ENCODE measurements at regions not wholly inside any gene's neighbourhood (a gene's known extent, or its start where the extent isn't known, plus 50 kb on each side); places are given as distances from the start of the nearest gene placed in this dataset.

- peak; percentile 43 to 73 (median 67) for DNase-seq
- no peak for ATAC-seq (ENCODE audit: insufficient read depth, low FRiP score)
- no peak overlapping the region for H3K27ac ChIP-seq (ENCODE audit: low read depth in 1 of 2, low read length in 1 of 2)
- peaks cover 0 to 2% (median 0%) of the 10 kb centered on the region in 4 donors for H3K9me3 ChIP-seq (ENCODE audit: control insufficient read depth in 4 of 4, insufficient read depth in 3 of 4, low read length in 3 of 4)
- 83 to 85% methylated on average over 8 of the region's 8 CpGs for WGBS, 2 donors
- no peaks in the 10 kb centered on the region for H3K27me3 ChIP-seq (ENCODE audit: control insufficient read depth in 3 of 3, insufficient read depth in 3 of 3, low read length in 2 of 3)
- H3K9ac ChIP-seq (ENCODE audit: insufficient read depth in 1 of 2, low read length in 2 of 2), result no peak overlapping the region
- no peak overlapping the region for H3K4me3 ChIP-seq
- TF ChIP-seq CTCF (IDR thresholded peaks at IDR 0.05; ENCODE audit: control extremely low read depth, extremely low read depth), result no peak
- H3K4me1 ChIP-seq (ENCODE audit: control insufficient read depth in 5 of 5, insufficient read depth in 5 of 5, low read length in 5 of 5), result peaks cover 0 to 24% (median 11%) of the 10 kb centered on the region in 5 donors
- no peaks in the 10 kb centered on the region for H3K36me3 ChIP-seq (ENCODE audit: control insufficient read depth in 4 of 4, insufficient read depth in 4 of 4, low read length in 4 of 4)
Measured at GRCh38 chr12:42757624-42758119, 168.1 kb upstream of the PRICKLE1 start.

GRCh38 chr12:42756841-42757623 lies 167.5 kb upstream of the PRICKLE1 start:
- Histone ChIP-seq H3K9ac (ENCODE audit: insufficient read depth in 1 of 2, low read length in 2 of 2) (no peak overlapping the region), H3K27me3 (ENCODE audit: control insufficient read depth in 3 of 3, insufficient read depth in 3 of 3, low read length in 2 of 3) (no peaks in the 10 kb centered on the region), H3K9me3 (ENCODE audit: control insufficient read depth in 4 of 4, insufficient read depth in 3 of 4, low read length in 3 of 4) (peaks cover 0 to 2% (median 0%) of the 10 kb centered on the region in 4 donors), H3K4me3 (no peak overlapping the region), H3K4me1 (ENCODE audit: control insufficient read depth in 5 of 5, insufficient read depth in 5 of 5, low read length in 5 of 5) (peaks cover 0 to 24% (median 11%) of the 10 kb centered on the region in 5 donors), H3K27ac (ENCODE audit: low read depth in 1 of 2, low read length in 1 of 2) (no peak overlapping the region), H3K36me3 (ENCODE audit: control insufficient read depth in 4 of 4, insufficient read depth in 4 of 4, low read length in 4 of 4) (no peaks in the 10 kb centered on the region)
- no peak for TF ChIP-seq CTCF (IDR thresholded peaks at IDR 0.05; ENCODE audit: control extremely low read depth, extremely low read depth)
- peak; percentile 48 for ATAC-seq (ENCODE audit: insufficient read depth, low FRiP score)
- WGBS, 2 donors, result 63 to 64% methylated on average over 9 of the region's 9 CpGs
- peak; percentile 37 to 67 (median 44) for DNase-seq

- no peak overlapping the region for H3K4me3 ChIP-seq
- 86 to 98% methylated on average over 1 of the region's 1 CpG for WGBS, 2 donors
- peaks cover 0 to 7% (median 2%) of the 10 kb centered on the region in 4 donors for H3K9me3 ChIP-seq (ENCODE audit: control insufficient read depth in 4 of 4, insufficient read depth in 3 of 4, low read length in 3 of 4)
- no peak for TF ChIP-seq CTCF (IDR thresholded peaks at IDR 0.05; ENCODE audit: control extremely low read depth, extremely low read depth)
- H3K27me3 ChIP-seq (ENCODE audit: control insufficient read depth in 3 of 3, insufficient read depth in 3 of 3, low read length in 2 of 3), result no peaks in the 10 kb centered on the region
- ATAC-seq (ENCODE audit: insufficient read depth, low FRiP score), result no peak
- no peak overlapping the region for H3K27ac ChIP-seq (ENCODE audit: low read depth in 1 of 2, low read length in 1 of 2)
- DNase-seq, result no peak
- no peaks in the 10 kb centered on the region for H3K4me1 ChIP-seq (ENCODE audit: control insufficient read depth in 5 of 5, insufficient read depth in 5 of 5, low read length in 5 of 5)
- no peaks in the 10 kb centered on the region for H3K36me3 ChIP-seq (ENCODE audit: control insufficient read depth in 4 of 4, insufficient read depth in 4 of 4, low read length in 4 of 4)
- no peak overlapping the region for H3K9ac ChIP-seq (ENCODE audit: insufficient read depth in 1 of 2, low read length in 2 of 2)
Measured at GRCh38 chr12:42750356-42750755, 160.8 kb upstream of the PRICKLE1 start.

Measured in lung (tissue), 11 donors.